ENCODE measurements at regions not wholly inside any gene's neighbourhood (a gene's known extent, or its start where the extent isn't known, plus 50 kb on each side); places are given as distances from the start of the nearest gene placed in this dataset.

GRCh38 chr5:121725450-121725849 is 126.2 kb upstream of the FTMT start:
- DNase-seq (ENCODE audit: low read depth), result no peak
- in situ Hi-C loops (cut with HindIII; ENCODE audit: low sequenced_read_pairs), result no loop called here
- no peak overlapping the region for H3K4me3 ChIP-seq (ENCODE audit: low read depth, low read length)
- no peak for TF ChIP-seq CTCF (IDR thresholded peaks at IDR 0.05; ENCODE audit: low read depth, low read length, missing control alignments)

GRCh38 chr5:121726991-121727390 is 124.7 kb upstream of the FTMT start:
- no peak for TF ChIP-seq CTCF (IDR thresholded peaks at IDR 0.05; ENCODE audit: low read depth, low read length, missing control alignments)
- no peak for DNase-seq (ENCODE audit: low read depth)
- no peak overlapping the region for H3K4me3 ChIP-seq (ENCODE audit: low read depth, low read length)
- in situ Hi-C loops (cut with HindIII; ENCODE audit: low sequenced_read_pairs), result no loop called here

GRCh38 chr5:121731377-121731776 is 120.3 kb upstream of the FTMT start:
- no peak for DNase-seq (ENCODE audit: low read depth)
- H3K4me3 ChIP-seq (ENCODE audit: low read depth, low read length), result no peak overlapping the region
- in situ Hi-C loops (cut with HindIII; ENCODE audit: low sequenced_read_pairs), result no loop called here
- no peak for TF ChIP-seq CTCF (IDR thresholded peaks at IDR 0.05; ENCODE audit: low read depth, low read length, missing control alignments)

- TF ChIP-seq CTCF (IDR thresholded peaks at IDR 0.05; ENCODE audit: low read depth, low read length, missing control alignments), result no peak
- no peak for DNase-seq (ENCODE audit: low read depth)
- in situ Hi-C loops (cut with HindIII; ENCODE audit: low sequenced_read_pairs), result no loop called here
- no peak overlapping the region for H3K4me3 ChIP-seq (ENCODE audit: low read depth, low read length)
These were observed 116.1 kb upstream of the FTMT start for GRCh38 chr5:121735618-121736017.

- H3K4me3 ChIP-seq (ENCODE audit: low read depth, low read length), result no peak overlapping the region
- DNase-seq (ENCODE audit: low read depth), result no peak
- TF ChIP-seq CTCF (IDR thresholded peaks at IDR 0.05; ENCODE audit: low read depth, low read length, missing control alignments), result no peak
- in situ Hi-C loops (cut with HindIII; ENCODE audit: low sequenced_read_pairs), result no loop called here
These were observed 114.6 kb upstream of the FTMT start for GRCh38 chr5:121737120-121737519.

- no peak for DNase-seq (ENCODE audit: low read depth)
These were observed 110.5 kb upstream of the FTMT start for GRCh38 chr5:121741156-121741555.

More at GRCh38 chr5:121741156-121741555, 110.5 kb upstream of the FTMT start:
- TF ChIP-seq CTCF (IDR thresholded peaks at IDR 0.05; ENCODE audit: low read depth, low read length, missing control alignments), result no peak
- no peak overlapping the region for H3K4me3 ChIP-seq (ENCODE audit: low read depth, low read length)
- in situ Hi-C loops (cut with HindIII; ENCODE audit: low sequenced_read_pairs), result no loop called here
